Effector memory CD4-positive, alpha-beta T cell (primary cell): ENCODE measurements at regions not wholly inside any gene's neighbourhood (a gene's known extent, or its start where the extent isn't known, plus 50 kb on each side); places are given as distances from the start of the nearest gene placed in this dataset.

Experiments used
- DNase-seq, 3 donors: peaks; one replicate each; pipeline ENCODE4 v3.0.0-alpha.2; 2020
- H3K27ac ChIP-seq: 2 replicates; pipeline ENCODE4 v1.7.0; 2013; ENCODE audit warnings: mild to moderate bottlenecking, low read length, moderate library complexity; ENCODE audit not compliant: insufficient read depth, poor library complexity, severe bottlenecking
- H3K27me3 ChIP-seq: replicated peaks from 2 replicates; pipeline ENCODE4 v1.7.0; 2013; ENCODE audit warnings: mild to moderate bottlenecking, low read length; ENCODE audit not compliant: insufficient read depth, control insufficient read depth, poor library complexity, severe bottlenecking
- H3K36me3 ChIP-seq: 2 replicates; pipeline ENCODE4 v1.7.0; 2013; ENCODE audit warnings: mild to moderate bottlenecking, low read length, moderate library complexity; ENCODE audit not compliant: control insufficient read depth, insufficient read depth
- H3K4me1 ChIP-seq: 2 replicates; pipeline ENCODE4 v1.7.0; 2013; ENCODE audit warnings: low read length, mild to moderate bottlenecking; ENCODE audit not compliant: control insufficient read depth, insufficient read depth, poor library complexity, severe bottlenecking
- H3K4me3 ChIP-seq: 2 replicates; pipeline ENCODE4 v1.7.0; 2013; ENCODE audit warnings: low read length, low read depth, mild to moderate bottlenecking; ENCODE audit not compliant: insufficient read depth, poor library complexity, severe bottlenecking
- H3K9me3 ChIP-seq: 2 replicates; pipeline ENCODE4 v1.7.0; 2013; ENCODE audit warnings: mild to moderate bottlenecking, low read length, moderate library complexity; ENCODE audit not compliant: control insufficient read depth

DNA sequence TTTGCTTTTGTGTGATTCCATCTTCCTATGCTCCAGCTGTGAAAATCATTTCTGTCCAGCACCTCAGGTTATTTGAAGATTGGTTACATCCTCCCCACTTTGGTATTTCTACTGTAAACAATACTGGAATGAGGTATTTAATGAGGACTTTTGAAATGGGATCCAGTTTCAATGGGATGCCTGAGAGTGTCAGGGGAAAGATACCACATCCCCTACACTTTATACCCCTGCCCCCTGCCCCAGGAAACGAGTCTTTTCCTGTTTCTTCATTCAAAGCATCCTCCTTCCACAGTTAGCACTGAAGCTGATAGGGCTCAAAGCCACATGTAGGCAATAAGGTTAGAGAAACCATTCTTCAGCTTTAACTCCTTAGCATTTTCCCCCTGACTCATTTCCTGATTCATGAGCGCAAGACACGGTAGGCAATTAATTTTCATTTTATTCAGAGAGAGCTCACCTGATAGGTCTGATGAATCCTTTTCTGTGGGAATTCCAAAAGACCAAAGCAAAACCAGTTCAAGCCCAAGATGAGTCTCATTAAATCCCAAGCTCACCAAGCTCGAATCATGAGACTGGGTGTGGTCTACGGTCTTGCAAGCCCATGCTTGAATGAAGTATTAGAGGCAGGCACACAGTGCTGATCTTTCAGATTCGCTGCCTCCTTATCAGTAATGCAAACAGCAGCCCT lies 143.6 kb upstream of the CRY1 start:
- Histone ChIP-seq H3K27me3 (no peaks in the 10 kb centered on the region), H3K9me3 (no peaks in the 10 kb centered on the region), H3K36me3 (no peaks in the 10 kb centered on the region), H3K4me1 (no peaks in the 10 kb centered on the region), H3K27ac (no peak overlapping the region), H3K4me3 (no peak overlapping the region)
- no peak for DNase-seq

DNA sequence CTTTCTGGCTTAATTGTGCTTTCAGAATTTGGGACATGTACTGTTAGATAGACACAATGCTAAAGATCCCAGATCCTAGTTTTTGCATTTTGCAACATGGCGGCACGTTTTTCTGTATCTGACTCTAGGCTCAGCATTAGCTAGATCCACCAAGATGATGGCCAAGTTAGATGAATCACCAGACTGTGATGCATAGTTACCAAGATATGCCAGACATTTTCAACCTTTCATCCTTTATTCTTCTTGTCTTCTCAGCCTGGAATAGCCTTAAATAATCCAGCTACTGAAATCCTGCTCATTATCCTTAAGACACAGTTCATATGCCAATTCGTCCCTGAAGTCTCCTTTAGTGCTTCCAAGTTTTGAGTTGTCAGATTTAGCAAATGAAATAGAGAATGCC lies 144.9 kb upstream of the CRY1 start:
- DNase-seq: no peak
- no peaks in the 10 kb centered on the region for H3K36me3 ChIP-seq
- no peak overlapping the region for H3K4me3 ChIP-seq
- no peak overlapping the region for H3K27ac ChIP-seq
- H3K4me1 ChIP-seq: no peaks in the 10 kb centered on the region
- no peaks in the 10 kb centered on the region for H3K27me3 ChIP-seq
- H3K9me3 ChIP-seq: no peaks in the 10 kb centered on the region

DNA sequence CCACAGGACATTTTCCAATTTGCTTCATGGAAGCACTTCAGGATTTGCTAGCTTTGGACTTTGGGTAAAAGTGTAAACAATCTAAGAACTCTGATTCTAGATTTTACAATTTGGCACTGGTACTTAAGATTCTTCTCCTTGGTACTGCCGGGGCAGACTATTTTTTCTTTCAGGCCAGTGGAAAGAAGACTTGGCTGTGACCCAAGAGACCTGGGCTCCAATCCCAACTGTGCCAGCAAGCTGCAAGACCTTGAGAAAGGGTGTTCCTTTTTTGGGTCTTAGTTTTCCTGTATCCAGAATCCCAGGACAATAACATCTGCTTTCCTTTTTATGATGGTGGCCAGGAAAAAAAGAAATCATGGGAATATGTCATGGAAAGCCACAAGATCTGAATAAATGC lies 148.1 kb upstream of the CRY1 start:
- no peaks in the 10 kb centered on the region for H3K36me3 ChIP-seq
- no peak overlapping the region for H3K4me3 ChIP-seq
- H3K9me3 ChIP-seq: no peaks in the 10 kb centered on the region
- no peaks in the 10 kb centered on the region for H3K4me1 ChIP-seq
- H3K27me3 ChIP-seq: no peaks in the 10 kb centered on the region
- no peak for DNase-seq
- H3K27ac ChIP-seq: no peak overlapping the region

DNA sequence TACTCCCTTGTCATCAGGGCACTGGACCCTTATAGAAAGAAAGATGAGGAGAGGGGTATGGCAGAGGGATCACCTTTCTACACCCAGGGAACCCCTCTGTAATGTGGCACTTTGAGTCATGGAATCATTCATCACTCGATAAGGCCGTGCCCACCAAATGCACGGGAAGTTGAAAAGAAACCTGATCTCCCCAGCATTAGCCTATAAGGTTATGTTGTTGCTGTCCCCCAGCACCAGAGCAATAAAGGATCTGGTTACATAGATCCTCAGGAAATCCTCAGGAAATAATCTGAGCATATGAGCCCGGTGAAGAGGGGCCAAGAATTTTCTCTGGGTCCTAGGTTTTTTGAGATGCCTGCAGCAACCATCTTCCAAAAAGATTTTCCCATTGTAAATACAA lies 148.8 kb upstream of the CRY1 start:
- Histone ChIP-seq H3K27ac (no peak overlapping the region), H3K4me3 (no peak overlapping the region), H3K4me1 (no peaks in the 10 kb centered on the region), H3K27me3 (no peaks in the 10 kb centered on the region), H3K36me3 (no peaks in the 10 kb centered on the region), H3K9me3 (no peaks in the 10 kb centered on the region)
- DNase-seq: no peak

DNA sequence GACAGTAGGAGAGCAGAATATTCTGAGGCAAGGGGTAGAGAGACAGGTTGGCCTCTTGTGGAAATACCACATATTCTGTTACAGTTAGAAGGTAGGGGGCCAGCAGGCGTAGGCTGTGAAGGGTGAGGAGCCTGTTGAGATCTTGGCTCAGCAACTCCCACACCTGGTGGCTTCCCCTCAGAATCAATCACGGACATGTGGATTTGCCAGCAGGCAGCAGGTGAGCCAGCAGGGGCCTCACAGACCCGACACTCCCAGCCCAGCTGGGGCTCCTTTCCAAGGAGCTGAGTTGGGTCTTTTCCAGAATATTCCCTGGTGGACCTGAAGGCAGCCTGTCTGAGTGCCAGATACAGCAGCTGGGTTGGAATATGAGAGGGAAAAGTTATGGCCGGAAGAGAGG lies 150.0 kb upstream of the CRY1 start:
- H3K27me3 ChIP-seq: no peaks in the 10 kb centered on the region
- H3K4me3 ChIP-seq: no peak overlapping the region
- H3K9me3 ChIP-seq: no peaks in the 10 kb centered on the region
- H3K36me3 ChIP-seq: no peaks in the 10 kb centered on the region
- no peaks in the 10 kb centered on the region for H3K4me1 ChIP-seq
- DNase-seq: no peak
- no peak overlapping the region for H3K27ac ChIP-seq

GRCh38 chr12:107244584-107244983 lies 151.2 kb upstream of the CRY1 start:
- Histone ChIP-seq H3K4me1 (no peaks in the 10 kb centered on the region), H3K9me3 (no peaks in the 10 kb centered on the region), H3K27ac (no peak overlapping the region), H3K36me3 (no peaks in the 10 kb centered on the region), H3K4me3 (no peak overlapping the region), H3K27me3 (no peaks in the 10 kb centered on the region)
- no peak for DNase-seq

DNA sequence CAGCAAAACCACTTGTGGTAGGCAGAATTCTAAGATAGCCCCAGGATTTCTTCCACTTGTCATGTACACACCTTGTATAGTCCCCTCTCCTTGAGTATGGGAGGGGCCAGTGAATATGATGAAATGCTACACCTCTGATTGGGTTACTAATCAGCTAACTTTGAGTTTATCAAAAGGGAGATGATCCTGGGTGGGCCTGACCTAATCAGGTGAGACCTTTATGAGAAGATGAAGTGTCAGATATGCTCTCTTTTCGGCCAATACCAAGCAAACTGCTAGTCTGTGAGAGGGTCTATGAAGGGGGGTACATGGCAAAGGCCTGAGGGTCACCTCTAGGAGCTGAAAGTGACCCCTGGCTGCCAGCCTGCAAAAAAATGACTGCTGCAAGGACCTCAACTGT lies 154.3 kb upstream of the CRY1 start:
- no peaks in the 10 kb centered on the region for H3K4me1 ChIP-seq
- H3K4me3 ChIP-seq: no peak overlapping the region
- no peaks in the 10 kb centered on the region for H3K27me3 ChIP-seq
- H3K36me3 ChIP-seq: no peaks in the 10 kb centered on the region
- no peak overlapping the region for H3K27ac ChIP-seq
- no peak for DNase-seq
- no peaks in the 10 kb centered on the region for H3K9me3 ChIP-seq

DNA sequence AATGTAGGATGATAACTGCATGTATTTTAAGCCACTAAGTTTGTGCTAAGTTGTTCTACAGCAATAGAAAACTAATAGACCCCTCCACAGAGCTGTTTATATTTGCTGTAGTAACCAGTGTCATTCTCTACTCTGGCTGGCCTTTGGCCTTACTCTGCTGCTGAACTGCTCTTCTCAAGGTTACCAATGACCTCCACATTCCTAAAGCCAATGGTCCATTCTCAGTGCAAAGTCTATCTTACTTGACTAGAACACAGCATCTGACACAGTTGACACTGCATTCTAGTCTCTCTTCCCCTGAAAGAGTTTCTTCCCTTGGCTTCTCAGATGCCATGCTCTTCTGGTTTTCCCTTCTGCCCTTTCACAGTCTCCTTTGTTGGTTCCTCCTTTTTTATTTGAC lies 154.8 kb upstream of the CRY1 start:
- Histone ChIP-seq H3K4me1 (no peaks in the 10 kb centered on the region), H3K36me3 (no peaks in the 10 kb centered on the region), H3K27me3 (no peaks in the 10 kb centered on the region), H3K9me3 (no peaks in the 10 kb centered on the region), H3K27ac (no peak overlapping the region), H3K4me3 (no peak overlapping the region)
- DNase-seq: no peak

DNA sequence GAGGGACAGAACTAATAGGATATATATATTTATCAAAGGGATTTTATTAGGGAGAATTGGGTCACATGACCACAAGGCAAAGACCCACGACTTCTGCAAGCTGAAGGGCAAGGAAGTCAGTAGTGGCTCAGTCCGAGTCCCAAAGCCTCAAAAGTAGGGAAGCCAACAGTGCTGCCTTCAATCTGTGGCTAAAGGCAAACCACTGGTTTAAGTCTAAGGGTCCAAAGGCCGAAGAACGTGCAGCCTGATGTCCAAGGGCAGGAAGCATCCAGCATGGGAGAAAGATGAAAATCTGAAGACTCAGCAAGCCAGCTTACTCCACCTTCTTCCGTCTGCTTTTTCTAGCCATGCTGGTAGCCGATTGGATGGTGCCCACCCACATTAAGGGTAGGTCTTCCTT lies 157.9 kb upstream of the CRY1 start:
- no peak for DNase-seq
- no peaks in the 10 kb centered on the region for H3K27me3 ChIP-seq
- no peaks in the 10 kb centered on the region for H3K36me3 ChIP-seq
- no peak overlapping the region for H3K4me3 ChIP-seq
- no peaks in the 10 kb centered on the region for H3K4me1 ChIP-seq
- no peaks in the 10 kb centered on the region for H3K9me3 ChIP-seq
- no peak overlapping the region for H3K27ac ChIP-seq

GRCh38 chr12:107253361-107253760 lies 160.0 kb upstream of the CRY1 start:
- H3K36me3 ChIP-seq: no peaks in the 10 kb centered on the region
- H3K27ac ChIP-seq: no peak overlapping the region
- H3K4me3 ChIP-seq: no peak overlapping the region
- no peaks in the 10 kb centered on the region for H3K27me3 ChIP-seq
- H3K4me1 ChIP-seq: no peaks in the 10 kb centered on the region
- no peaks in the 10 kb centered on the region for H3K9me3 ChIP-seq
- no peak for DNase-seq
